GM12878 (cell line): ENCODE measurements at regions not wholly inside any gene's neighbourhood (a gene's known extent, or its start where the extent isn't known, plus 50 kb on each side); places are given as distances from the start of the nearest gene placed in this dataset.

ENCODE experiments used
- ATAC-seq: fragments of 200-7000 bp; cut with Tn5 transposase; 3 replicates; pipeline ENCODE4 v1.9.1; 2020; ENCODE audit warnings: mild to moderate bottlenecking, moderate library complexity
- BruUV-seq: library from RNA; stranded (reverse); fragments of 400-500 nt; replicated peaks from 2 replicates; lab custom pipeline; 2021; lab: Mats Ljungman, UMichigan
- CTCF ChIA-PET: fragments of 300-600 bp; sonication (Branson Sonifier 250); formaldehyde crosslinking; extraction: SDS; loops from one replicate; lab custom pipeline; 2021; ENCODE audit warnings: inconsistent platforms; lab: Yijun Ruan, JAX
- POLR2A ChIA-PET: fragments of 350-600 bp; formaldehyde crosslinking; extraction: SDS; loops from one replicate; lab custom pipeline; 2021; ENCODE audit warnings: inconsistent platforms; lab: Charles Lee
- RAD21 ChIA-PET: fragments of 300-600 bp; sonication (Branson Sonifier 250); formaldehyde crosslinking; loops from one replicate; lab custom pipeline; 2023; ENCODE audit warnings: antibody characterized with exemption; ENCODE audit not compliant: unreplicated experiment; lab: Charles Lee
- SMC1A ChIA-PET: fragments of 300-600 bp; sonication (Branson Sonifier 250); formaldehyde crosslinking; loops from one replicate; lab custom pipeline; 2023; ENCODE audit not compliant: unreplicated experiment, uncharacterized antibody; lab: Charles Lee
- DNase-seq: peaks from one replicate; pipeline ENCODE4 v3.0.0-alpha.2; 2011; ENCODE audit warnings: low read depth, low spot score
- FAIRE-seq: peaks from 3 replicates; lab custom pipeline; 2011; peaks lifted over from hg19 to GRCh38; lab: Jason Lieb, UNC
- H2AFZ ChIP-seq: 2 replicates; pipeline ENCODE4 v1.6.0; 2011; ENCODE audit warnings: low read depth, low read length, control low read depth; ENCODE audit not compliant: control insufficient read depth
- H3K27ac ChIP-seq: 2 replicates; pipeline ENCODE4 v1.5.1; 2011; ENCODE audit warnings: control low read depth; ENCODE audit not compliant: control insufficient read depth, insufficient read depth
- H3K27me3 ChIP-seq, 2 experiments: replicated peaks in 1 of 2; 2 replicates each; pipeline versions ENCODE4 v1.6.0 to v1.6.1; 2011; ENCODE audit warnings: low read length in 1 of 2; ENCODE audit not compliant: control insufficient read depth in 2 of 2, insufficient read depth in 2 of 2
- H3K36me3 ChIP-seq, 2 experiments: 2 replicates each; pipeline ENCODE4 v1.5.1; 2011; ENCODE audit warnings: low read length in 1 of 2; ENCODE audit not compliant: control insufficient read depth in 2 of 2, insufficient read depth in 2 of 2
- H3K4me1 ChIP-seq: 2 replicates; pipeline ENCODE4 v1.6.1; 2011; ENCODE audit warnings: mild to moderate bottlenecking, low read length, moderate library complexity, mixed read lengths; ENCODE audit not compliant: control insufficient read depth, insufficient read depth
- H3K4me2 ChIP-seq: 2 replicates; pipeline ENCODE4 v1.6.0; 2011; ENCODE audit warnings: control low read depth; ENCODE audit not compliant: control insufficient read depth, insufficient read depth
- H3K4me3 ChIP-seq: fragments of 200-600 bp; sonication (generic); 2 replicates; pipeline ENCODE4 v1.5.1; 2016
- H3K79me2 ChIP-seq: 2 replicates; pipeline ENCODE4 v1.6.0; 2011; ENCODE audit warnings: low read length; ENCODE audit not compliant: control insufficient read depth, insufficient read depth
- H3K9ac ChIP-seq: 2 replicates; pipeline ENCODE4 v1.8.0; 2011; ENCODE audit warnings: low read length, control low read depth, mixed read lengths; ENCODE audit not compliant: control insufficient read depth, insufficient read depth
- H3K9me3 ChIP-seq: replicated peaks from 3 replicates; pipeline ENCODE4 v1.5.1; 2011; ENCODE audit warnings: mild to moderate bottlenecking, low read length; ENCODE audit not compliant: control insufficient read depth, insufficient read depth
- H4K20me1 ChIP-seq: 2 replicates; pipeline ENCODE4 v1.6.0; 2011; ENCODE audit not compliant: control insufficient read depth, insufficient read depth
- ATF7 ChIP-seq: fragments of 450-650 bp; IDR thresholded peaks from 2 replicates; pipeline ENCODE4 v1.6.1; 2016; ENCODE audit warnings: low read depth, mild to moderate bottlenecking
- BCL11A ChIP-seq: IDR thresholded peaks from 2 replicates; pipeline ENCODE4 v1.6.1; 2011; ENCODE audit warnings: low read depth, low read length
- CBX5 ChIP-seq: sonication (generic); IDR thresholded peaks from 2 replicates; pipeline ENCODE4 v1.6.1; 2016; ENCODE audit warnings: low read depth, moderate library complexity, mild to moderate bottlenecking, inconsistent platforms
- FOS ChIP-seq: IDR thresholded peaks from 3 replicates; pipeline ENCODE4 v1.6.1; 2011; ENCODE audit warnings: borderline replicate concordance; ENCODE audit not compliant: insufficient read length; ENCODE audit errors: extremely low read depth
- NFIC ChIP-seq: IDR thresholded peaks from 2 replicates; pipeline ENCODE4 v1.6.1; 2012; ENCODE audit warnings: low read depth, mild to moderate bottlenecking, inconsistent platforms, low read length, moderate library complexity
- POLR2AphosphoS2 ChIP-seq: IDR thresholded peaks from 2 replicates; pipeline ENCODE4 v1.6.1; 2011; ENCODE audit warnings: low read depth, mild to moderate bottlenecking, low read length, improper control_type of control experiment, moderate library complexity
- SIN3A ChIP-seq: IDR thresholded peaks from 2 replicates; pipeline ENCODE4 v1.6.1; 2012; ENCODE audit warnings: low read depth, low read length, improper control_type of control experiment
- SP1 ChIP-seq: IDR thresholded peaks from one replicate; pipeline ENCODE4 v1.6.1; 2011; ENCODE audit warnings: low read depth, low read length
- STAT3 ChIP-seq: IDR thresholded peaks from 2 replicates; pipeline ENCODE4 v1.6.1; 2011; ENCODE audit warnings: low read depth, low read length, improper control_type of control experiment
- TARDBP ChIP-seq: IDR thresholded peaks from 2 replicates; pipeline ENCODE4 v1.6.1; 2016; ENCODE audit warnings: borderline replicate concordance
- YY1 ChIP-seq: IDR thresholded peaks from 2 replicates; pipeline ENCODE4 v1.6.1; 2011; ENCODE audit warnings: low read depth, mild to moderate bottlenecking, low read length
- WGBS: methylation state at CpG from one replicate; pipeline ENCODE4 v1.1.6; 2016; ENCODE audit warnings: low lambda C conversion rate; ENCODE audit not compliant: insufficient replicate concordance, insufficient coverage; ENCODE audit errors: missing lambda C conversion rate; 5-methylcytosine and 5-hydroxymethylcytosine counted together
- in situ Hi-C: fragments of 300-500 bp; cut with MboI; formaldehyde crosslinking; loops from 9 replicates; pipeline ENCODE4 v1.14.3; 2018; ENCODE audit warnings: mixed read lengths
- intact Hi-C: fragments of 100-400 bp; cut with micrococcal nuclease; formaldehyde crosslinking; loops from one replicate; pipeline ENCODE4 v1.14.2; 2022; ENCODE audit not compliant: unreplicated experiment
- TF ChIP-seq, protein P1 (sequence below): fragments of 450-650 bp; IDR thresholded peaks from 2 replicates; pipeline ENCODE4 v1.6.1; 2016; ENCODE audit warnings: mild to moderate bottlenecking

DNA sequence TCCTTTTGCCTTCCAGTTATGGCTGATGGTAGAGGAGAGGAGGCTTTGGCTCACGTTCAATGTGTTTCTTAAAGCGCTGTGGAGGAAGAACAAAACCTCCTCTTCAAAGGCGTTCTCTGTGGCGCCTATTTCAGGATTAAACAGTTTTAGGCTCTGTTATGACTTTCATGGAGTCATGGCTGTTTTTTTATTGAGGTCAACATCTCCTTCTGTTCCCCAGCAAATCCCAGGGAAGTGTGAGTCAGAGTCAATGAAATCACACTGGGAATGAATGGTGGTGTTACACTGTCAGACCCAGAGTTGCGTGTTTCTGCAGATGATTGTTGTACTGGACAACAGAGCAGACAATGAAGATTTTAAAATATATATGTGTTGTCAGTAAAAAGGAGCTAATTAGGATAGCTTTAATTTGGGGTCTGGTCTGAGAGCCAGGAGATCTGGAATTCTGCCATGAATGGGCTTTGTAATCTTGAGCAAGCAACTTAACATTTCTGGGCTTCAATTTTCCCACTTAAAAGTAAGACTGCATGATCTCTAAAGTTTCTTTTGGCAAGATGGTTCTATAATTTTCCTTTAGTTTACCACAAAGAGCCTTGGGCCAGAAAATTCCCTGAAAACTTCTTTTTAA is 240.7 kb downstream of the CSNK1G3 start (continued):
- TF ChIP-seq BCL11A, result no peak
- TF ChIP-seq ATF7, result no peak
- no peak for TF ChIP-seq FOS
- TF ChIP-seq STAT3, result no peak

DNA sequence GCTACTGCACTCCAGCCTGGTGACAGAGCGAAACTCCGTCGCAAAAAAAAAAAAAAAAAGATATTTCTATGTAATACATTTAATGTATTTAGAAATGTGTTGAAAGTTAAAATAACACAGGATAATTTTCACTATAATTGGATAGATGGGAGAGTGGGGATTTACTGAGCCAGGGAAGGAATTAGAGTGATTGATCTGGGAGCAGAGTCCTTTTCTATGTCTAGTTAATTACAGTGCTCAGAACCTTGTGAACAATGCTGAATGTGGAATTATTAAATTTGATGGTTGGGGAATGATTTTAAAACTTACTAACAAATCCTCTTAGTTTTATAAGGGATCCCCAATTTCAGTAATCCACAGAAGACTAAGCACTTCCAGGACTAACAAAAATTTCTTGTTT is 239.7 kb downstream of the CSNK1G3 start:
- H3K79me2 ChIP-seq, result no peaks in the 10 kb centered on the region
- H3K4me1 ChIP-seq, result no peaks in the 10 kb centered on the region
- no peak overlapping the region for H2AFZ ChIP-seq
- ChIA-PET SMC1A (no interaction called here), RAD21 (no interaction called here), CTCF (interaction anchor here (1.0 kb wide), 1 partner anchor 80 kb away, joined by 6 read pairs; no protein-coding TSS in a partner anchor), POLR2A (no interaction called here)
- 73% methylated on average over 3 of the region's 3 CpGs for WGBS
- in situ Hi-C loops, result no loop called here
- ATAC-seq (no peak), FAIRE-seq (no peak), DNase-seq (no peak)
- intact Hi-C loops, result no loop called here
- H3K9ac ChIP-seq, result no peak overlapping the region
- H3K27me3 ChIP-seq, result no peaks in the 10 kb centered on the region
- no peaks in the 10 kb centered on the region for H4K20me1 ChIP-seq
- H3K27ac ChIP-seq, result no peak overlapping the region
- no peaks in the 10 kb centered on the region for H3K36me3 ChIP-seq
- H3K9me3 ChIP-seq, result no peaks in the 10 kb centered on the region
- TF ChIP-seq NFIC, result no peak
- no peak for TF ChIP-seq SIN3A
- TF ChIP-seq SP1, result no peak
- TF ChIP-seq, protein P1, sequence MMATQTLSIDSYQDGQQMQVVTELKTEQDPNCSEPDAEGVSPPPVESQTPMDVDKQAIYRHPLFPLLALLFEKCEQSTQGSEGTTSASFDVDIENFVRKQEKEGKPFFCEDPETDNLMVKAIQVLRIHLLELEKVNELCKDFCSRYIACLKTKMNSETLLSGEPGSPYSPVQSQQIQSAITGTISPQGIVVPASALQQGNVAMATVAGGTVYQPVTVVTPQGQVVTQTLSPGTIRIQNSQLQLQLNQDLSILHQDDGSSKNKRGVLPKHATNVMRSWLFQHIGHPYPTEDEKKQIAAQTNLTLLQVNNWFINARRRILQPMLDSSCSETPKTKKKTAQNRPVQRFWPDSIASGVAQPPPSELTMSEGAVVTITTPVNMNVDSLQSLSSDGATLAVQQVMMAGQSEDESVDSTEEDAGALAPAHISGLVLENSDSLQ, result no peak
- TF ChIP-seq POLR2AphosphoS2, result no peak
- no peak for TF ChIP-seq TARDBP
- no peak for TF ChIP-seq YY1
- TF ChIP-seq CBX5, result no peak
- no peak overlapping the region for H3K4me3 ChIP-seq
- no TSS peak for BruUV-seq
- no peak overlapping the region for H3K4me2 ChIP-seq
